H1 (cell line): ENCODE measurements at regions not wholly inside any gene's neighbourhood (a gene's known extent, or its start where the extent isn't known, plus 50 kb on each side); places are given as distances from the start of the nearest gene placed in this dataset.

Experiments
- ATF3 ChIP-seq: IDR thresholded peaks from 2 replicates; pipeline ENCODE4 v1.6.1; 2011; ENCODE audit warnings: low read depth, mild to moderate bottlenecking, low read length; ENCODE audit not compliant: insufficient read depth
- JUND ChIP-seq: IDR thresholded peaks from 2 replicates; pipeline ENCODE4 v1.6.1; 2011; ENCODE audit warnings: mild to moderate bottlenecking, improper control_type of control experiment, low read length
- KDM1A ChIP-seq: fragments of 200-600, 300-600 bp; sonication (generic); IDR thresholded peaks from 2 replicates; pipeline ENCODE4 v1.7.1; 2016; ENCODE audit warnings: mild to moderate bottlenecking, low read length, borderline replicate concordance
- NANOG ChIP-seq: IDR thresholded peaks from 2 replicates; pipeline ENCODE4 v1.6.1; 2011; ENCODE audit warnings: low read length, low read depth, mild to moderate bottlenecking, inconsistent platforms; ENCODE audit not compliant: insufficient read depth, poor library complexity, severe bottlenecking
- NRF1 ChIP-seq: IDR thresholded peaks from 2 replicates; pipeline ENCODE4 v1.6.1; 2011; ENCODE audit warnings: mild to moderate bottlenecking, low read depth, low read length, improper control_type of control experiment
- POU5F1 ChIP-seq: IDR thresholded peaks from 2 replicates; pipeline ENCODE4 v1.6.1; 2011; ENCODE audit warnings: low read depth, mild to moderate bottlenecking, low read length, moderate library complexity
- SIRT6 ChIP-seq: IDR thresholded peaks from one replicate; pipeline ENCODE4 v1.7.1; 2012; ENCODE audit warnings: low read length, inconsistent platforms
- SP2 ChIP-seq: IDR thresholded peaks from 2 replicates; pipeline ENCODE4 v1.6.1; 2012; ENCODE audit warnings: mild to moderate bottlenecking, low read length, inconsistent platforms
- TAF1 ChIP-seq: IDR thresholded peaks from 2 replicates; pipeline ENCODE4 v1.6.1; 2011; ENCODE audit warnings: mild to moderate bottlenecking, low read depth, low read length

GRCh38 chrX:129091097-129091496 is 432.2 kb downstream of the SMARCA1 start (continued):
- TF ChIP-seq JUND (no peak; the same call in 1 of the 2 replicates), KDM1A (no peak), NRF1 (no peak), POU5F1 (0 out of 2 replicates have a peak, but pooled peaks have one; percentile 18), SP2 (no peak), NANOG (peak; percentile 100), ATF3 (no peak), TAF1 (0 out of 2 replicates have a peak, but pooled peaks have one; percentile 35), SIRT6 (no peak)
- TF ChIP-seq, all 59 proteins: peak for 8
